Suprapubic skin (tissue), 4 donors: ENCODE measurements at regions not wholly inside any gene's neighbourhood (a gene's known extent, or its start where the extent isn't known, plus 50 kb on each side); places are given as distances from the start of the nearest gene placed in this dataset.

Experiments
- DNase-seq, 2 donors: peaks; one replicate each; pipeline ENCODE4 v3.0.0-alpha.2; 2019; ENCODE audit warnings: low spot score in 2 of 2
- H3K27ac ChIP-seq: fragments of 200-600 bp; sonication (generic); one replicate; pipeline ENCODE4 v1.5.1; 2019
- H3K27me3 ChIP-seq: fragments of 200-600 bp; sonication (generic); one replicate; pipeline ENCODE4 v1.5.1; 2019
- H3K36me3 ChIP-seq: fragments of 200-600 bp; sonication (generic); one replicate; pipeline ENCODE4 v1.5.1; 2019
- H3K4me1 ChIP-seq: fragments of 200-600 bp; sonication (generic); one replicate; pipeline ENCODE4 v1.5.1; 2019
- H3K4me3 ChIP-seq: fragments of 200-600 bp; sonication (generic); one replicate; pipeline ENCODE4 v1.5.1; 2019; ENCODE audit warnings: mild to moderate bottlenecking
- H3K9me3 ChIP-seq: fragments of 200-600 bp; sonication (generic); one replicate; pipeline ENCODE4 v1.5.1; 2019
- EP300 ChIP-seq: sonication (generic); formaldehyde crosslinking; IDR thresholded peaks from one replicate; pipeline ENCODE4 v1.6.1; 2017; ENCODE audit warnings: antibody characterized with exemption
- POLR2A ChIP-seq, 2 donors: fragments of 450-650 bp; IDR thresholded peaks; one replicate each; pipeline ENCODE4 v1.6.1; 2017; ENCODE audit warnings: antibody characterized with exemption in 2 of 2, mild to moderate bottlenecking in 2 of 2, moderate library complexity in 2 of 2
- POLR2AphosphoS5 ChIP-seq, 3 donors: sonication (generic); formaldehyde crosslinking; IDR thresholded peaks; one replicate each; pipeline ENCODE4 v1.6.1; 2017; ENCODE audit warnings: antibody characterized with exemption in 3 of 3
- WGBS: methylation state at CpG from one replicate; pipeline ENCODE4 v1.1.5; 2018; 5-methylcytosine and 5-hydroxymethylcytosine counted together
- TF ChIP-seq, protein P1 (sequence below), 2 donors: fragments of 200-600 bp in 1 of 2; fragments of 450-650 bp in 1 of 2; sonication (generic) in 1 of 2; IDR thresholded peaks; one replicate each; pipeline ENCODE4 v1.5.1; 2016 to 2019; ENCODE audit warnings: antibody characterized with exemption in 2 of 2, mild to moderate bottlenecking in 1 of 2, moderate library complexity in 1 of 2

GRCh38 chr9:16184964-16185646 is 632.3 kb downstream of the CCDC171 start:
- 96% methylated on average over 4 of the region's 4 CpGs for WGBS
- H3K4me3 ChIP-seq, result no peak overlapping the region
- no peaks in the 10 kb centered on the region for H3K9me3 ChIP-seq
- no peaks in the 10 kb centered on the region for H3K27me3 ChIP-seq
- no peaks in the 10 kb centered on the region for H3K36me3 ChIP-seq
- no peak overlapping the region for H3K27ac ChIP-seq
- no peak for DNase-seq
- H3K4me1 ChIP-seq, result no peaks in the 10 kb centered on the region
- no peak for TF ChIP-seq POLR2AphosphoS5 (IDR thresholded peaks at IDR 0.05)
- TF ChIP-seq, protein P1, sequence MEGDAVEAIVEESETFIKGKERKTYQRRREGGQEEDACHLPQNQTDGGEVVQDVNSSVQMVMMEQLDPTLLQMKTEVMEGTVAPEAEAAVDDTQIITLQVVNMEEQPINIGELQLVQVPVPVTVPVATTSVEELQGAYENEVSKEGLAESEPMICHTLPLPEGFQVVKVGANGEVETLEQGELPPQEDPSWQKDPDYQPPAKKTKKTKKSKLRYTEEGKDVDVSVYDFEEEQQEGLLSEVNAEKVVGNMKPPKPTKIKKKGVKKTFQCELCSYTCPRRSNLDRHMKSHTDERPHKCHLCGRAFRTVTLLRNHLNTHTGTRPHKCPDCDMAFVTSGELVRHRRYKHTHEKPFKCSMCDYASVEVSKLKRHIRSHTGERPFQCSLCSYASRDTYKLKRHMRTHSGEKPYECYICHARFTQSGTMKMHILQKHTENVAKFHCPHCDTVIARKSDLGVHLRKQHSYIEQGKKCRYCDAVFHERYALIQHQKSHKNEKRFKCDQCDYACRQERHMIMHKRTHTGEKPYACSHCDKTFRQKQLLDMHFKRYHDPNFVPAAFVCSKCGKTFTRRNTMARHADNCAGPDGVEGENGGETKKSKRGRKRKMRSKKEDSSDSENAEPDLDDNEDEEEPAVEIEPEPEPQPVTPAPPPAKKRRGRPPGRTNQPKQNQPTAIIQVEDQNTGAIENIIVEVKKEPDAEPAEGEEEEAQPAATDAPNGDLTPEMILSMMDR (IDR thresholded peaks at IDR 0.05), result no peak
- no peak for TF ChIP-seq EP300
- no peak for TF ChIP-seq POLR2A (IDR thresholded peaks at IDR 0.05)

DNA sequence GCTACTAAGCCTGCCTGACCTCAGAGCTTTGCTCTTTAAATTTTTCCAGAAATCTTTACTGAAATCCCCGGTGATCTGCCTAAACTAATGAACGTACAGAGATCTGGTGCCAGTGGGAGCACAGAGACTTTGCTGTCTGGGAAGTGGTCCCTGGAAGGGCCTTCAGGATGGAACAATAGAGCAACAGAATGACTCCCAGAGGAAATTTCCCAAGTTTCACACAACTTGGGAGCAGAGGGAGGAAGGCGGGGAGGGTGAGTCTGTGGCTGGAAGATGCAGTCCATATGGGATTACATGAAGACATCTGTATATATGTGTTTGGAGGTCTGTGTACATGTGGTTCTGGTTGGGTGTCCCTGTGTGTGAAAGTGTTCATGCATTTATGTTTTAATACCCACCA is 638.3 kb downstream of the CCDC171 start:
- Histone ChIP-seq H3K9me3 (no peaks in the 10 kb centered on the region), H3K36me3 (no peaks in the 10 kb centered on the region), H3K27ac (no peak overlapping the region), H3K4me1 (peaks cover 2% of the 10 kb centered on the region), H3K4me3 (no peak overlapping the region), H3K27me3 (no peaks in the 10 kb centered on the region)
- no peak for TF ChIP-seq EP300
- no peak for TF ChIP-seq POLR2AphosphoS5 (IDR thresholded peaks at IDR 0.05)
- TF ChIP-seq, protein P1 (IDR thresholded peaks at IDR 0.05), result no peak
- no peak for TF ChIP-seq POLR2A (IDR thresholded peaks at IDR 0.05)
- no peak for DNase-seq
- WGBS, result 72% methylated on average over 3 of the region's 3 CpGs

DNA sequence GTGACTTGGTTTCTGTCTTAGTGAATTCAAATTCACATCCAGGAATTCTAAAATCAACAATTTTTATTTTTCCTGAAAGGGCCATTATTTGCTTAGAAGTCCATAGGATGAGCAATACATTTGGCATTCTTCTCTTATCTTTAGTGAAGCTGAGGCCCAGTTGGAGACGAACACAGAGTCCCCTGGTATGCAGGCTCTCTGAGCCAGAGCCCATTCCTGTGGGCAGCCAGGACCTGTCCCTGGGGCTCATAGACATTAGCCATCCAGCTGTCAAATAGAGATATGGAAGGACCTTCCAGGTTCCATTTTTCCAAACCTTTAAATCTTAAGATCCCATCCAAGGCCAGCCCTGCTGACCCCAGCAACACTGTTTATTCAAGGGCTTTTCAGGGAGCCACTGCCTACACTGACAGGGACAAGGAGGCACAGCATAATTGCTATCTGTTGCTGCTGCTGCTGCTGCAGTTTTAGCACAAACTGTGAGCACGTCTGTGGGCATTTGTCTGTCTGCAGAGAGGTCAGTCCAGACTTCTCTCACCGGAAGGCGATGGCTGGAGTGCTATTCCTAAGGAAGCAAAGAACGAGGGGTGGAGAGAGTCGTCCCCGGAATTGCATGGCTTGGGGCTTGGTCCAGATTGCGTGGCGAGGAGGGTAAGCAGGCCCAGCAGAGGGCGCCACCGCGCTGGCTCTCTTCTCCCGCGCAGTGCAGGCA is 639.0 kb downstream of the CCDC171 start:
- H3K4me1 ChIP-seq, result peaks cover 2% of the 10 kb centered on the region
- no peak overlapping the region for H3K4me3 ChIP-seq
- H3K27me3 ChIP-seq, result no peaks in the 10 kb centered on the region
- WGBS, result 2% methylated on average over 14 of the region's 14 CpGs
- H3K27ac ChIP-seq, result no peak overlapping the region
- H3K9me3 ChIP-seq, result no peaks in the 10 kb centered on the region
- no peaks in the 10 kb centered on the region for H3K36me3 ChIP-seq
- TF ChIP-seq EP300 (no peak), POLR2AphosphoS5 (IDR thresholded peaks at IDR 0.05) (no peak), POLR2A (IDR thresholded peaks at IDR 0.05) (no peak)
- TF ChIP-seq, protein P1 (IDR thresholded peaks at IDR 0.05), result peak in 1 of 2 donors; percentile 79
- DNase-seq, result peak; percentile 82 to 86

DNA sequence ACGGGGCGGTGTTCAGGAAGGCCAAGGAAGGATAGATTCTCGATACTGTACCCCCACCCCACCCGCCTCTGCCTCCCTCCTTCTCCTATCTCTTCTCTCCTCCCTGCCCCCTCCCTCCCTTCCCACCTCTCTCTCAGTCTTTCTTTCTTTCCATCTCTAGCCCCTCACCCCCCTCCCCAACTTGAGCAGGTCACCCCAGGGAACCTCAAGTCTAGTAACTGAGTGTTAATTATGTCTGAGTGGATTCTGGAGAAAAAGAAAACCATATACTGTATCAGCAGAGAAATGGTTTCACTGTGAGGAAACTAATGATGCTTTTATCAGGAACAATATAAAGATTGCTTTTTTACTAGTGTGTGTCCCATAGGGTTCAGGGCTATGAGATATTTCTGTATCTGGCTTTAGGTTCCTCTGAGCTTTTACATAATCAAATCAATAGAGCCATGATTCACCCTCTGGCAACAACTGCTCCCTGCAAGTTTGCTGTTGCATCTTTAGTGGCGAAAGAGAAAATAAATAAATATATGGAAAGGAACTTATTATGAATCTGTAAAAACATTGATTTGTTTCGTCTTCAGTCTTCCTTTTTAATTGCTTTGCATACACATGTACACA is 639.7 kb downstream of the CCDC171 start:
- H3K27ac ChIP-seq, result no peak overlapping the region
- H3K4me1 ChIP-seq, result peaks cover 2% of the 10 kb centered on the region
- H3K9me3 ChIP-seq, result no peaks in the 10 kb centered on the region
- H3K36me3 ChIP-seq, result no peaks in the 10 kb centered on the region
- H3K4me3 ChIP-seq, result no peak overlapping the region
- 33% methylated on average over 6 of the region's 6 CpGs for WGBS
- DNase-seq, result no peak
- TF ChIP-seq EP300 (no peak), POLR2A (IDR thresholded peaks at IDR 0.05) (no peak), POLR2AphosphoS5 (IDR thresholded peaks at IDR 0.05) (no peak)
- TF ChIP-seq, protein P1 (IDR thresholded peaks at IDR 0.05), result no peak
- H3K27me3 ChIP-seq, result no peaks in the 10 kb centered on the region

- no peaks in the 10 kb centered on the region for H3K36me3 ChIP-seq
- no peak overlapping the region for H3K4me3 ChIP-seq
- H3K9me3 ChIP-seq, result no peaks in the 10 kb centered on the region
- no peaks in the 10 kb centered on the region for H3K27me3 ChIP-seq
- DNase-seq, result no peak
- H3K4me1 ChIP-seq, result peaks cover 2% of the 10 kb centered on the region
- H3K27ac ChIP-seq, result no peak overlapping the region
- WGBS, result 87% methylated on average over 3 of the region's 3 CpGs
- TF ChIP-seq POLR2A (IDR thresholded peaks at IDR 0.05) (no peak), EP300 (no peak), POLR2AphosphoS5 (IDR thresholded peaks at IDR 0.05) (no peak)
- TF ChIP-seq, protein P1 (IDR thresholded peaks at IDR 0.05), result no peak
Measured at GRCh38 chr9:16193066-16193465, 640.2 kb downstream of the CCDC171 start.
